ENCODE measurements at regions not wholly inside any gene's neighbourhood (a gene's known extent, or its start where the extent isn't known, plus 50 kb on each side); places are given as distances from the start of the nearest gene placed in this dataset.

DNA sequence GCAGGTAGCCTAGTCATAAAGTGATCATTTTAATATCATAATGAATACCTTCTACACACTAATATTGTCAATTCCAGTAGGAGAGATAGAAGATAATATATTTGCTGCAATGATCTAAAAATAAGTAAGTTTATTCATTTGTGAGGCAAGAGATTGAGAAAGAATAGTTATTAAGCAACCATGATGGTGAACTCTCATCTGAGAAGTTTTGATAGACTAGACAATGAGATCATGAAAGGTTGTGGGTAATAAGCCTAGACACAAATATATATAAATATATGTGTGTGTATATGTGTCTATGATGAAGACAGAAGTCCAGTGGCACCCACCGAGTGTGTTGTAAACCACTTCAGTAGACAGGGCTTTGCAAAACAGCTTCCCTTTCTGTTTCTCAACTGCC, 181.0 kb upstream of the CHST9 start:
- TF ChIP-seq POLR2AphosphoS5 (IDR thresholded peaks at IDR 0.05; ENCODE audit: low read depth) = no peak
- TF ChIP-seq, protein P1, sequence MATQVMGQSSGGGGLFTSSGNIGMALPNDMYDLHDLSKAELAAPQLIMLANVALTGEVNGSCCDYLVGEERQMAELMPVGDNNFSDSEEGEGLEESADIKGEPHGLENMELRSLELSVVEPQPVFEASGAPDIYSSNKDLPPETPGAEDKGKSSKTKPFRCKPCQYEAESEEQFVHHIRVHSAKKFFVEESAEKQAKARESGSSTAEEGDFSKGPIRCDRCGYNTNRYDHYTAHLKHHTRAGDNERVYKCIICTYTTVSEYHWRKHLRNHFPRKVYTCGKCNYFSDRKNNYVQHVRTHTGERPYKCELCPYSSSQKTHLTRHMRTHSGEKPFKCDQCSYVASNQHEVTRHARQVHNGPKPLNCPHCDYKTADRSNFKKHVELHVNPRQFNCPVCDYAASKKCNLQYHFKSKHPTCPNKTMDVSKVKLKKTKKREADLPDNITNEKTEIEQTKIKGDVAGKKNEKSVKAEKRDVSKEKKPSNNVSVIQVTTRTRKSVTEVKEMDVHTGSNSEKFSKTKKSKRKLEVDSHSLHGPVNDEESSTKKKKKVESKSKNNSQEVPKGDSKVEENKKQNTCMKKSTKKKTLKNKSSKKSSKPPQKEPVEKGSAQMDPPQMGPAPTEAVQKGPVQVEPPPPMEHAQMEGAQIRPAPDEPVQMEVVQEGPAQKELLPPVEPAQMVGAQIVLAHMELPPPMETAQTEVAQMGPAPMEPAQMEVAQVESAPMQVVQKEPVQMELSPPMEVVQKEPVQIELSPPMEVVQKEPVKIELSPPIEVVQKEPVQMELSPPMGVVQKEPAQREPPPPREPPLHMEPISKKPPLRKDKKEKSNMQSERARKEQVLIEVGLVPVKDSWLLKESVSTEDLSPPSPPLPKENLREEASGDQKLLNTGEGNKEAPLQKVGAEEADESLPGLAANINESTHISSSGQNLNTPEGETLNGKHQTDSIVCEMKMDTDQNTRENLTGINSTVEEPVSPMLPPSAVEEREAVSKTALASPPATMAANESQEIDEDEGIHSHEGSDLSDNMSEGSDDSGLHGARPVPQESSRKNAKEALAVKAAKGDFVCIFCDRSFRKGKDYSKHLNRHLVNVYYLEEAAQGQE (IDR thresholded peaks at IDR 0.05; ENCODE audit: insufficient replicate concordance, low read depth) = no peak
- no peak for TF ChIP-seq GABPA (IDR thresholded peaks at IDR 0.05; ENCODE audit: low read depth)
- TF ChIP-seq, protein P2, sequence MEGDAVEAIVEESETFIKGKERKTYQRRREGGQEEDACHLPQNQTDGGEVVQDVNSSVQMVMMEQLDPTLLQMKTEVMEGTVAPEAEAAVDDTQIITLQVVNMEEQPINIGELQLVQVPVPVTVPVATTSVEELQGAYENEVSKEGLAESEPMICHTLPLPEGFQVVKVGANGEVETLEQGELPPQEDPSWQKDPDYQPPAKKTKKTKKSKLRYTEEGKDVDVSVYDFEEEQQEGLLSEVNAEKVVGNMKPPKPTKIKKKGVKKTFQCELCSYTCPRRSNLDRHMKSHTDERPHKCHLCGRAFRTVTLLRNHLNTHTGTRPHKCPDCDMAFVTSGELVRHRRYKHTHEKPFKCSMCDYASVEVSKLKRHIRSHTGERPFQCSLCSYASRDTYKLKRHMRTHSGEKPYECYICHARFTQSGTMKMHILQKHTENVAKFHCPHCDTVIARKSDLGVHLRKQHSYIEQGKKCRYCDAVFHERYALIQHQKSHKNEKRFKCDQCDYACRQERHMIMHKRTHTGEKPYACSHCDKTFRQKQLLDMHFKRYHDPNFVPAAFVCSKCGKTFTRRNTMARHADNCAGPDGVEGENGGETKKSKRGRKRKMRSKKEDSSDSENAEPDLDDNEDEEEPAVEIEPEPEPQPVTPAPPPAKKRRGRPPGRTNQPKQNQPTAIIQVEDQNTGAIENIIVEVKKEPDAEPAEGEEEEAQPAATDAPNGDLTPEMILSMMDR (IDR thresholded peaks at IDR 0.05; ENCODE audit: insufficient read depth, low read length) = no peak
- no peak for TF ChIP-seq SPI1 (IDR thresholded peaks at IDR 0.05; ENCODE audit: borderline replicate concordance, low read depth)
- Histone ChIP-seq H3K4me3 (replicated peaks; ENCODE audit: insufficient read depth, low read length) (no peak overlapping the region), H3K27me3 (ENCODE audit: insufficient read depth, poor library complexity, severe bottlenecking) (no peaks in the 10 kb centered on the region), H3K27ac (replicated peaks) (no peak overlapping the region)
- no peak for DNase-seq (ENCODE audit: low read depth in 1 of 2, low spot score in 1 of 2)

DNA sequence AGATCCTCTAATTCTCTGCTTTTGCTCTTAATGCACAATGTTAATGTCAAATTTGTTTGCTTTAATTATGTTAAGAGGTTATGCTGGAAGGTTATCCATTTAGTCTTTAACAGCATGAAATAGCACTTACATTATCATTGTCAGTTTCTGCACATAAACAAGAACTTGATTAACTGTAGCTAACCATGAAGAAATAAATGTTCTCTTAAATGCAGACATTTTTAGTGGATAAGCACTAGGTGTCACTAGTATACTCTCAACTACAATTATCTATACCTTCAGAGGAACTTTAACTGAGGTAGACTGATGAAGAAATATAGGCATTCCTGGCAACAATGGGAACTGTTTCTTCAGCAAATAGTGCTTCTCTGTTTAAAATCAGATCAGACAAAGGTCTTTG, 178.8 kb upstream of the CHST9 start:
- Histone ChIP-seq H3K27me3 (ENCODE audit: insufficient read depth, poor library complexity, severe bottlenecking) (no peaks in the 10 kb centered on the region), H3K4me3 (replicated peaks; ENCODE audit: insufficient read depth, low read length) (no peak overlapping the region), H3K27ac (replicated peaks) (no peak overlapping the region)
- no peak for TF ChIP-seq SPI1 (IDR thresholded peaks at IDR 0.05; ENCODE audit: borderline replicate concordance, low read depth)
- TF ChIP-seq, protein P2 (IDR thresholded peaks at IDR 0.05; ENCODE audit: insufficient read depth, low read length) = peak; percentile 15
- no peak for DNase-seq (ENCODE audit: low read depth in 1 of 2, low spot score in 1 of 2)

DNA sequence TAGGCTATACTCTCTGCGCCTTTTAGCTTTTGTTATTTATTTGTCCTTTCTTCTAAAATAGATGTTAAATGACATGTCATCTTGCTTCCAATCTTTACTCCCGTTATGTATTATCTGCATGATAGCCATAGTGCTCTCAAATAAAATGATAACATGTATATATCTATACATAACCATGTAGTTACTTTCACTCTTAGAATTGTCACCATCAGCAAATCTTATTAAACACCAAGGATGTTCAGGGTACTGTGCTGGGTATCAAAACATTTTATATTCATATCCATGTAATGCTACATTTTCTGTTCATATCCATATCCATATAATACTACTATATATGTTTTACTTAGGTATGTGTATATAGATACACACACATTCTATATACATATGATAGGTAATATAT, 176.4 kb upstream of the CHST9 start:
- H3K27ac ChIP-seq (replicated peaks) = no peak overlapping the region
- DNase-seq (ENCODE audit: low read depth in 1 of 2, low spot score in 1 of 2) = no peak
- H3K27me3 ChIP-seq (ENCODE audit: insufficient read depth, poor library complexity, severe bottlenecking) = no peaks in the 10 kb centered on the region
- TF ChIP-seq POLR2AphosphoS5 (IDR thresholded peaks at IDR 0.05; ENCODE audit: low read depth) (no peak), SPI1 (IDR thresholded peaks at IDR 0.05; ENCODE audit: borderline replicate concordance, low read depth) (no peak), GABPA (IDR thresholded peaks at IDR 0.05; ENCODE audit: low read depth) (no peak)
- TF ChIP-seq, protein P1 (IDR thresholded peaks at IDR 0.05; ENCODE audit: insufficient replicate concordance, low read depth) = no peak
- TF ChIP-seq, protein P2 (IDR thresholded peaks at IDR 0.05; ENCODE audit: insufficient read depth, low read length) = no peak
- H3K4me3 ChIP-seq (replicated peaks; ENCODE audit: insufficient read depth, low read length) = no peak overlapping the region

DNA sequence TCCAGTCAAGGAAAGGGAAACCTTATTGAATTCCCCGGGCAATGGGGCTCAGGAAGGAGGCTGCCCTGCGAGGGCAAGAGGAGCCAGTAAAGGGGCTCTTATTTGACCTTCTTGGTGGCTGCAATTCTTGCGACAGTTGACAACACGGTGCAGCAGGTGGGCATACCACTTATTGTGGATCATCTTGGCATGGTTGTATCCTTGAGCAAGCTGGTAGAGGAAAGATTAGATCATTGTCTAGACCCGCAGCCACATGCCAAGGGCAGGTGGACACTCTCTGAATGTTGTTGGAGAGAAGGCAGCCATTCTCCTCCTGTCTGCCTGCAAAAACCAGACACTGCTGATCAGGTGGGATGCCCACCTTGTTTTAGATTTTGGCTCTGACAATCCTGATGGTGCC, 170.2 kb upstream of the CHST9 start:
- no peak for TF ChIP-seq POLR2AphosphoS5 (IDR thresholded peaks at IDR 0.05; ENCODE audit: low read depth)
- TF ChIP-seq, protein P1 (IDR thresholded peaks at IDR 0.05; ENCODE audit: insufficient replicate concordance, low read depth) = no peak
- TF ChIP-seq, protein P2 (IDR thresholded peaks at IDR 0.05; ENCODE audit: insufficient read depth, low read length) = no peak
- Histone ChIP-seq H3K27ac (replicated peaks) (no peak overlapping the region), H3K27me3 (ENCODE audit: insufficient read depth, poor library complexity, severe bottlenecking) (no peaks in the 10 kb centered on the region), H3K4me3 (replicated peaks; ENCODE audit: insufficient read depth, low read length) (no peak overlapping the region)
- no peak for DNase-seq (ENCODE audit: low read depth in 1 of 2, low spot score in 1 of 2)

Measured in HL-60 (cell line).